Heart left ventricle (tissue), 16 donors: ENCODE measurements at regions not wholly inside any gene's neighbourhood (a gene's known extent, or its start where the extent isn't known, plus 50 kb on each side); places are given as distances from the start of the nearest gene placed in this dataset.

Experiments used
- ATAC-seq, 4 donors: fragments of 200-7000 bp; cut with Tn5 transposase; one replicate each; pipeline ENCODE4 v1.9.1; 2020 to 2022; ENCODE audit warnings: moderate library complexity in 4 of 4, mild to moderate bottlenecking in 3 of 4, moderate number of reproducible peaks in 1 of 4
- DNase-seq, 5 donors: peaks; one replicate each; pipeline ENCODE4 v3.0.0-alpha.2; 2020
- H3K27ac ChIP-seq, 12 donors: fragments of 200-600 bp; sonication (generic) in 4 of 12; one replicate each; pipeline versions ENCODE4 v1.5.0 to v1.8.0; 2016 to 2022; ENCODE audit warnings: mild to moderate bottlenecking in 2 of 12
- H3K27me3 ChIP-seq, 9 donors: fragments of 200-600 bp; sonication (generic) in 2 of 9; one replicate each; pipeline versions ENCODE4 v1.5.1 to v1.8.0; 2016 to 2022; ENCODE audit warnings: mild to moderate bottlenecking in 3 of 9
- H3K36me3 ChIP-seq, 9 donors: fragments of 200-600 bp; sonication (generic) in 2 of 9; one replicate each; pipeline versions ENCODE4 v1.5.0 to v1.8.0; 2018 to 2022; ENCODE audit warnings: mild to moderate bottlenecking in 2 of 9
- H3K4me1 ChIP-seq, 12 donors: fragments of 200-600 bp; sonication (generic) in 4 of 12; one replicate each; pipeline versions ENCODE4 v1.5.0 to v1.8.0; 2016 to 2022; ENCODE audit warnings: mild to moderate bottlenecking in 3 of 12
- H3K4me3 ChIP-seq, 12 donors: fragments of 200-600 bp; sonication (generic) in 4 of 12; one replicate each; pipeline versions ENCODE4 v1.5.0 to v1.8.0; 2017 to 2022; ENCODE audit warnings: mild to moderate bottlenecking in 9 of 12, moderate library complexity in 4 of 12
- H3K9me3 ChIP-seq, 12 donors: fragments of 200-600 bp; sonication (generic) in 4 of 12; one replicate each; pipeline versions ENCODE4 v1.5.0 to v1.8.0; 2016 to 2022; ENCODE audit warnings: mild to moderate bottlenecking in 1 of 12
- POLR2A ChIP-seq, 2 donors: fragments of 450-650 bp; IDR thresholded peaks; one replicate each; pipeline ENCODE4 v1.6.1; 2017; ENCODE audit warnings: antibody characterized with exemption in 2 of 2, mild to moderate bottlenecking in 2 of 2, moderate library complexity in 2 of 2
- WGBS, 4 donors: extraction: QIAGEN DNeasy Blood & Tissue Kit in 2 of 4; methylation state at CpG; one replicate each; pipeline versions ENCODE4 v1.1.5 to v1.1.7; 2013 to 2018; 5-methylcytosine and 5-hydroxymethylcytosine counted together
- intact Hi-C, 10 donors: fragments of 100-400 bp; cut with DNase I; formaldehyde crosslinking; loops; one replicate each; pipeline versions ENCODE4 v1.11.1 to v1.14.2; 2022
- TF ChIP-seq, protein P1 (sequence below), 12 donors: fragments of 200-600 bp; sonication (generic) in 4 of 12; IDR thresholded peaks; one replicate each; pipeline versions ENCODE4 v1.5.0 to v1.8.0; 2018 to 2022; ENCODE audit warnings: antibody characterized with exemption in 12 of 12, mild to moderate bottlenecking in 5 of 12
- donor health status: ischemic (EF 13 %, LVEDD 7.1; RV severe dilation, severe dysfunction).
- donor health status: healthy with polysubstance abuse.
- donor health status: DM: no; HTN: yes; CAD: no.
- donor health status: DM: no; HTN: no; CAD: no.
- donor health status: ischemic (EF 25% LVEDD 6.9; RV normal size, moderate dysfunction).
- donor health status: ischemic (EF 25% LVEDD 5.7; RV mildly dilated, moderate dysfunction).
- donor health status: healthy.
- donor health status: DM: yes; HTN: yes; CAD: no.
- donor health status: ischemic (EF 35%, LVEDD 5.7; RV mildly dilated, moderate dysfunction).
- donor health status: nonischemic (EF 11% LVEDD 7.7; RV severe dilation, severe dysfunction).
- donor health status: DM: yes; HTN: yes; CAD: no.
- donor health status: PGD.
- donor health status: ischemic (EF 29% LVEDD 5.4; RV normal size, mild dysfunction).
- donor health status: nonischemic (EF 23%, LVEDD 6.1; RV moderate dilation, normal function).

DNA sequence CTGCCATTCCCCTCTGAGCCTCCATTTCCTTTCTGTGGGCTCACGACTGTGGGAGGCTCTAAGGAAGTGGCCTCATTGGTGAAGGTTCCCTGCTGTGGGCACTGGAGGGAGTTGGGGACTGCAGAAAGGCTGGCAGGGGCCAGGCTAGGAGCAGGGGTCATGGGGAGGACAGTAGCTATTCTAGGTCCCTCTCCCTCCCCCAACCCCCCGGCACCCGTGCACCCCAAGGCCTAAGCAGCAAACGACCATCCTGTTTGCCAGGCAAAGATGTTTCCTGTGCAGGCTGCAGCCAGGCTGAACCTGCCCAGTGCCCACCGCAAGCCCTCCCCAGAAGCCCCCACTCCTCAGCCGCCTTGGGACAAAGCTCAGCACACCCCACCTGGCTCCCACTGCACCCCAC, 189.4 kb downstream of the MN1 start:
- Histone ChIP-seq H3K27me3 (peaks cover 5 to 27% (median 18%) of the 10 kb centered on the region in 9 donors), H3K4me1 (peaks cover 0 to 7% (median 0%) of the 10 kb centered on the region in 12 donors), H3K9me3 (no peaks in the 10 kb centered on the region), H3K4me3 (no peak overlapping the region), H3K36me3 (no peaks in the 10 kb centered on the region), H3K27ac (no peak overlapping the region)
- WGBS, 4 donors: 45 to 66% (median 58%) methylated on average over 5 to 6 of the region's 6 CpGs
- ATAC-seq (peak in 1 of 4 donors; percentile 36), DNase-seq (no peak)
- TF ChIP-seq, protein P1, sequence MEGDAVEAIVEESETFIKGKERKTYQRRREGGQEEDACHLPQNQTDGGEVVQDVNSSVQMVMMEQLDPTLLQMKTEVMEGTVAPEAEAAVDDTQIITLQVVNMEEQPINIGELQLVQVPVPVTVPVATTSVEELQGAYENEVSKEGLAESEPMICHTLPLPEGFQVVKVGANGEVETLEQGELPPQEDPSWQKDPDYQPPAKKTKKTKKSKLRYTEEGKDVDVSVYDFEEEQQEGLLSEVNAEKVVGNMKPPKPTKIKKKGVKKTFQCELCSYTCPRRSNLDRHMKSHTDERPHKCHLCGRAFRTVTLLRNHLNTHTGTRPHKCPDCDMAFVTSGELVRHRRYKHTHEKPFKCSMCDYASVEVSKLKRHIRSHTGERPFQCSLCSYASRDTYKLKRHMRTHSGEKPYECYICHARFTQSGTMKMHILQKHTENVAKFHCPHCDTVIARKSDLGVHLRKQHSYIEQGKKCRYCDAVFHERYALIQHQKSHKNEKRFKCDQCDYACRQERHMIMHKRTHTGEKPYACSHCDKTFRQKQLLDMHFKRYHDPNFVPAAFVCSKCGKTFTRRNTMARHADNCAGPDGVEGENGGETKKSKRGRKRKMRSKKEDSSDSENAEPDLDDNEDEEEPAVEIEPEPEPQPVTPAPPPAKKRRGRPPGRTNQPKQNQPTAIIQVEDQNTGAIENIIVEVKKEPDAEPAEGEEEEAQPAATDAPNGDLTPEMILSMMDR (IDR thresholded peaks at IDR 0.05): no peak
- TF ChIP-seq POLR2A (IDR thresholded peaks at IDR 0.05): no peak
- intact Hi-C loops: no loop called here

DNA sequence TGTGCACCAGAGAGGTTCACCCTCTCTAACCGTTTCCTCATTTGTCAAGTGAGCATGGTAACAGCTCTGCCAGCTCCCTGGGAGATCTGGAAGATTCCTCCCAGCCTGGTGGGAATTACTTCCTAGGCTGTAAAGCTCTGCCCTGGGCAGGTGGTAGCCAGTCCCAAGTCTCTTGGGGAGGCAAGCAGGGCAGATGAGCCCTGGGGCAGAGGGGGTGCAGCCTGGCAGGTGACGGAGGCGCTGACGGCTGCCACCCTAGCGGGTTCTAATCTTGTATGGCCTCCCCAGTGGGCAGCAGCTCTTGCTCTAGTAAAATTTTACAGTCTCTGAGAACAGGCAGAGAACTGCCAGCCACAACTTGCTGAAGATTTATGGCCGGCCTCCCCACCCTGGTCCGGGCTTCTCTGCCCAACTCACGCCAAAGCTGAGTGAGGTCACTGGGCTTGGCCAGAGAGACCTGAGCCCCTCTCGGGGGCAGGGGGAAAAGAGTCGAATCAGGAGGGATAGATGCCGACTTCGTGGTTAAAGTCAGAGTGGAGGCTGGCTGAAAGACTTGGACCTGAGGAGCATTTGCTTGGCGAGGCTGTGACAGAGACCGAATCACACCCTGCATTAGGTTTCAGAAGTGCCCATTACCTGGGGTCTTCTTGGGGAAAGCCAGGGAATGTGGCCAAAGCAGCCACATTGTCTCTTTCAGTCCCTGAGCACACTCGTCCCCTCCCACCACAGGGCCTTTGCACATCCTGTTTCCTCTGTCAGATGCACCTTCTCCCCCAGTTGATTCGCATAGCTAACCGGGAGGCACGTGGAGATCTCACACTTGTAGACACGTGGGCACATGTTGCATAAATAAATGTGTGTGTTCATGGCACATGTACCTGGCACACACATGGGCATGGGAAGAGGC, 188.2 kb downstream of the MN1 start:
- no peak for ATAC-seq
- H3K36me3 ChIP-seq: no peaks in the 10 kb centered on the region
- no peak for TF ChIP-seq POLR2A (IDR thresholded peaks at IDR 0.05)
- TF ChIP-seq, protein P1 (IDR thresholded peaks at IDR 0.05): no peak
- intact Hi-C loops: no loop called here
- no peak for DNase-seq
- no peak overlapping the region for H3K4me3 ChIP-seq
- no peak overlapping the region for H3K27ac ChIP-seq
- no peaks in the 10 kb centered on the region for H3K9me3 ChIP-seq
- 67 to 80% (median 77%) methylated on average over 18 to 19 of the region's 19 CpGs for WGBS, 4 donors
- peaks cover 0 to 7% (median 0%) of the 10 kb centered on the region in 12 donors for H3K4me1 ChIP-seq
- H3K27me3 ChIP-seq: peaks cover 5 to 27% (median 18%) of the 10 kb centered on the region in 9 donors

DNA sequence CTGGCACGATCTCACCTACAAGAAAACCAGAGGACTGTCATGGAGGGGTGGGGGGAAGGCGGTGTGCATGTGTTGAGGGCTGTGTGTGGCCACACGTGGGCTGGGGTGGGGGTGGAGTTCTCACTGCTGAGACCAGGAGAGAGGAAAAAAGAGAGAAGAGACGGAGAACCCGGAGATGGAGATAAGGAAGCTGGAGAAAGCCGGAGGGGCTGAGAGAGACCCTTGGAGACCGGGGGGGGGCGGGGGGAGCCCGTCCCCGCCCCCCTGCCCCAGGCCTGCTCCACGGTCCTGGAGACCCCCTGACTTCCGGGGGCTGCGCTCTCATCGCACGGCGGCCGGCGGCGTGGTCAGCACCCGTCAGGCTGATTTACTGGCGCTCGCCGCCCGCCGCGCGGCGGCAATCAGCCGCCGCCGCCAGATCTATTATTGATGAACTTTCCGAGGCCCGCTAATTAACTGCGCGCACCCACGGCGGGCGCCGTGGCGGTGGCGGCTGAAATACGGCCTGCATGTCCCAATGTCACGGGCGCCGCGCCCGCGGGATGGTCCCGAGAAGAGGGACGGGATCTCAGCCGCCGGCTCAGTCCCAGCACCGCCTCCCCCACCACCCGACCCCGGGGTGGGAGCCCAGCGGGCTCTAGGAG, 187.4 kb downstream of the MN1 start:
- intact Hi-C loops: no loop called here
- no peaks in the 10 kb centered on the region for H3K36me3 ChIP-seq
- WGBS, 4 donors: 6 to 12% (median 8%) methylated on average over 20 to 56 of the region's 56 CpGs
- H3K4me3 ChIP-seq: peak overlapping the region in 10 of 12 donors; percentile 19 to 43 (median 34)
- ATAC-seq (peak in 1 of 4 donors; percentile 33), DNase-seq (no peak)
- no peaks in the 10 kb centered on the region for H3K9me3 ChIP-seq
- H3K27ac ChIP-seq: no peak overlapping the region
- peaks cover 5 to 27% (median 18%) of the 10 kb centered on the region in 9 donors for H3K27me3 ChIP-seq
- H3K4me1 ChIP-seq: peaks cover 0 to 7% (median 0%) of the 10 kb centered on the region in 12 donors
- TF ChIP-seq POLR2A (IDR thresholded peaks at IDR 0.05): no peak
- TF ChIP-seq, protein P1 (IDR thresholded peaks at IDR 0.05): no peak

DNA sequence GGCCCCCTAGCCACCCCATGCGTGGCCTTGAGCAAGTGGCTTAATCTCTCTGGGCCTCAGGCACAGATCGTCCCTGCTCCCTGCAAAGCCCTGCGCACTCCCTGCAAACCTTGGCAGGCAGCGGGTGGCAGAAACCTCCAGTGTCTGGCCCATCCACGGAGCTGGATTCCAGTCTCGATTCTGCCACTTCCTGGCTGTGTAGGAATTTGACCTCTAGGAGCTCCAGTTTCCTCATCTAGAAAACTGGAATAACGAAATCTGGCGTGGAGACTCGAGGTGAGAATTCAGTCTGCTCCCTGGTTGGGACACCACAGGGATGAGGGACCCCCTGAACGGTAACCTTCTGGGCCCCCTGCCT, 186.9 kb downstream of the MN1 start:
- TF ChIP-seq, protein P1 (IDR thresholded peaks at IDR 0.05): no peak
- no peak for TF ChIP-seq POLR2A (IDR thresholded peaks at IDR 0.05)

More for the DNA sequence above, 186.9 kb downstream of the MN1 start:
- peak in 2 of 4 donors; percentile 23 to 54 for ATAC-seq
- Histone ChIP-seq H3K27me3 (peaks cover 5 to 27% (median 18%) of the 10 kb centered on the region in 9 donors), H3K4me3 (peak overlapping the region in 10 of 12 donors; percentile 19 to 43 (median 34)), H3K27ac (no peak overlapping the region), H3K9me3 (peaks cover 0 to 1% (median 0%) of the 10 kb centered on the region in 12 donors), H3K36me3 (no peaks in the 10 kb centered on the region), H3K4me1 (peaks cover 0 to 7% (median 0%) of the 10 kb centered on the region in 12 donors)
- 40 to 56% (median 51%) methylated on average over 9 to 10 of the region's 10 CpGs for WGBS, 4 donors
- DNase-seq: no peak
- intact Hi-C loops: no loop called here
